Mucosa of stomach (tissue), 1 donor: ENCODE measurements at regions not wholly inside any gene's neighbourhood (a gene's known extent, or its start where the extent isn't known, plus 50 kb on each side); places are given as distances from the start of the nearest gene placed in this dataset.
"Not testable (repeated sequence)": the region's sequence is repeated elsewhere in the genome, so short reads cannot be mapped to it uniquely, and the experiment has no call there.

Source experiments
- H3K27me3 ChIP-seq: one replicate; pipeline ENCODE4 v1.7.0; 2013; ENCODE audit warnings: mild to moderate bottlenecking, low read length; ENCODE audit not compliant: control insufficient read depth, insufficient read depth
- H3K36me3 ChIP-seq: one replicate; pipeline ENCODE4 v1.7.0; 2013; ENCODE audit warnings: low read length; ENCODE audit not compliant: control insufficient read depth, insufficient read depth
- H3K4me1 ChIP-seq: one replicate; pipeline ENCODE4 v1.7.0; 2013; ENCODE audit warnings: mild to moderate bottlenecking, low read length; ENCODE audit not compliant: control insufficient read depth, insufficient read depth
- H3K4me3 ChIP-seq: one replicate; pipeline ENCODE4 v1.7.0; 2013; ENCODE audit warnings: low read length
- H3K9ac ChIP-seq: one replicate; pipeline ENCODE4 v1.7.0; 2013; ENCODE audit warnings: mild to moderate bottlenecking, low read length, moderate library complexity
- H3K9me3 ChIP-seq: one replicate; pipeline ENCODE4 v1.7.0; 2013; ENCODE audit warnings: mild to moderate bottlenecking, low read length, moderate library complexity; ENCODE audit not compliant: control insufficient read depth
- donor health status: Pancreatic carcinoma.

DNA sequence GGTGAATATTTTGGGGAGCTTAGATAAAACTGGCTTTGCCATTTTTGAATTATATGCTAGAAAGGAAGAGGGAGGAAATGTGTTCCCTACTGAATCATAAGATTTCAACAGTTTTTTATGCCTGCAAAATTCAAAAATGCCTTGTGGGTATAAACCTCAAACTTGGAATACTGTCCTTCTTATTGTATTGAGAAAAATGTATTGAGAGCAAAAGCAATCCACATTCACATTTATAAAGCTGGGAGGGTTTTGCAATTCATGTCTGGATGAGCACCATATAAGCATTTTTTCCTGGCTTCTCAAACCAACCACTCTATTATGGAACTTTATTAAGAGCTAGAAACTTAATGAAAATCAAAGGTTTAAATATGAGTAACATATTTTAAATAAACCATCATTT is 289.8 kb downstream of the PCDH7 start:
- Histone ChIP-seq H3K9ac (no peak overlapping the region), H3K4me1 (no peaks in the 10 kb centered on the region), H3K9me3 (no peaks in the 10 kb centered on the region), H3K36me3 (no peaks in the 10 kb centered on the region), H3K4me3 (no peak overlapping the region), H3K27me3 (no peaks in the 10 kb centered on the region)

DNA sequence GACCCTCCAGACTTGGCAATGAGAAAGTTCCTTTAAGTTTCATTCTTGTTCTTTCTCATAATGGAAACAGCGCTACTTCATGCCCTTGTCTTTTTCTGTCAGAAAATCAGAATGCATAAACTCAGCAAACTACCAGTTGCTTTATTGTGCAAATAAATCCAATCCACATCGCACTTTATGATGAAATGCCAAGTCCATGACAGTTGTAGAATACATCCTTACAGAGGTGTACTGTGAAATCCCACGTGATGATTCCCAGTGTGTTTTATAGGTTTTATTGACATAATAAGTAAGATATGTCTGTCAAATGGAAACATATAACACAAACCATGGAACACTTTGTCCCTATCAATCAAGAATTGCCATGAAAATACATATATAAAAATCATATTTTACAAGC is 295.0 kb downstream of the PCDH7 start:
- H3K9me3 ChIP-seq = no peaks in the 10 kb centered on the region

DNA sequence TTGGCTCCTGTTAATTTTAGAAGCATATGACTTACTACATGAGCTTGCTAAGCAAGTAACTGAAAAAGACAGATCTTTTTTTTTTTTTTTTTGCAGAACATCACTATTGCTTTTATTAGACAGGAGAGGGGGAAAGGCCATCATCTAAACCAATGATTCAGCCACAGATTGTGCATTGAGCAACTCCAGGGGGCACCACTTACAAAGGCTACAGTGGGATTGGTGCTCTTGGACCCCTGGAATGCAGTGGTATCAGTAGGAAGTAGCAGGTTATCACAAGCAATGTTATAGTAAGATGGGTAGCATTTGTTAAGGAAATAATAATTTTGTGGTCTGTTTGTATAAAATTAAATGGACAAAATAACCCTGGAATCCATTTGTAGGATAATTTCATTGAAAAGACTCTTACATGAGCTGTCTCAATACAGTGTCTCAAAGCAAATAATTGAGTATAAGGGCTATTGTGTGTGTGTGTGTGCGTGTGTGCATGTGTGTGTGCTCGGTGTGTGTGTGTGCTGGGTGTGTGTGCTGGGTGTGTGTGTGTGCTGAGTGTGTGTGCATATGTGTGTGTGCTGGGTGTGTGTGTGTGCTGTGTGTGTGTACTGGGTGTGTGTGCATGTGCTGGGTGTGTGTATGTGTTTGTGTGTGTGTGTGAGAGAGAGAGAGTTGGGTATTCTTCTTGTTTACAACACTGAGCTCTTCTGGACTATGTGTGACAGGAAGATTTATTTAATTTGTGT is 296.3 kb downstream of the PCDH7 start:
- Histone ChIP-seq H3K27me3 (no peaks in the 10 kb centered on the region), H3K9ac (no peak overlapping the region), H3K4me1 (no peaks in the 10 kb centered on the region), H3K36me3 (no peaks in the 10 kb centered on the region), H3K4me3 (no peak overlapping the region), H3K9me3 (no peaks in the 10 kb centered on the region)

More for the DNA sequence above, 295.0 kb downstream of the PCDH7 start:
- no peak overlapping the region for H3K9ac ChIP-seq
- no peaks in the 10 kb centered on the region for H3K4me1 ChIP-seq
- no peaks in the 10 kb centered on the region for H3K36me3 ChIP-seq
- no peaks in the 10 kb centered on the region for H3K27me3 ChIP-seq
- H3K4me3 ChIP-seq = no peak overlapping the region

DNA sequence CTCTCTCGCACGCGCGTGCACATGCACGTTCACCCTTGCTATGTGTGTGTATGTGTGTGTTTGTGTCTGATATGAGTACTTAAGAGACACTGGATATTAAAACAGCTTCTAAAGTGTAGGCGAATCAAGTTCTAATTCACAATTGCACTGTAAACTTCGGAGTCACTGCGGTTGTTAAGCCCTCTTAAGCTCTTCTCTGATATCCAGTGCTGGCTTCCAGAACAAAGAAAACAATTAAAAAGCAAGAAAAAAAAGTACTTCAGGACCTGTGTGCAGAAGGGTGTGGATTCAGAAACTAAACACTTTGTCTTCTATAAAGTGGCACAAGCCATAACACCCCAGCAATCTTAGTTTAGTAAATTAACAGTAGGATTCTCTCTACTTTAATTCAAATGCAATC is 300.2 kb downstream of the PCDH7 start:
- Histone ChIP-seq H3K4me1 (no peaks in the 10 kb centered on the region), H3K9ac (no peak overlapping the region), H3K27me3 (no peaks in the 10 kb centered on the region), H3K4me3 (no peak overlapping the region), H3K36me3 (no peaks in the 10 kb centered on the region), H3K9me3 (no peaks in the 10 kb centered on the region)

DNA sequence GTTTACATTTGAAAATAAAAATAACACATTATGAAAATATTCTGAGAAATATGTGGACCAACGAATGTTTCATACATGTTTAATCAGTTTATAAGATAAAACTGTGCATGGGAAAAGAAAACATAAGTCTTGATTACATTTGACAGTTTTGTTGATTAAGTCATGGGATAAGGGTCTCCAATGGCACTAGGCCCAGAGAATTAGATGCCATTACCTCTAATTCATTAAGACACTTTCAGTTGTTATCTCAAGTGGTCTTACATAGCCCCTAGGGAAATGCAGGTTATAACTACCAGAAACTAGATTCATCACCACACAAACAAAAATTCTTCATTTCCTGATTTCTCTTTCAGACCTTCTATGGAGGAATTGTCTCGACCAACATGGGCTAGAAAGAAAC is 300.8 kb downstream of the PCDH7 start:
- Histone ChIP-seq H3K9me3 (no peaks in the 10 kb centered on the region), H3K9ac (no peak overlapping the region), H3K27me3 (no peaks in the 10 kb centered on the region), H3K4me1 (no peaks in the 10 kb centered on the region), H3K36me3 (no peaks in the 10 kb centered on the region), H3K4me3 (no peak overlapping the region)

- Histone ChIP-seq H3K27me3 (no peaks in the 10 kb centered on the region), H3K9me3 (no peaks in the 10 kb centered on the region), H3K4me3 (peak overlapping the region; percentile 2), H3K9ac (no peak overlapping the region), H3K36me3 (no peaks in the 10 kb centered on the region), H3K4me1 (no peaks in the 10 kb centered on the region)
Measured at GRCh38 chr4:31022702-31023101, 302.5 kb downstream of the PCDH7 start.

- Histone ChIP-seq H3K9ac (no peak overlapping the region), H3K4me3 (peak overlapping the region; percentile 2), H3K36me3 (no peaks in the 10 kb centered on the region), H3K4me1 (no peaks in the 10 kb centered on the region), H3K9me3 (no peaks in the 10 kb centered on the region), H3K27me3 (no peaks in the 10 kb centered on the region)
Measured at GRCh38 chr4:31023109-31023508, 302.9 kb downstream of the PCDH7 start.

- no peak overlapping the region for H3K9ac ChIP-seq
- no peaks in the 10 kb centered on the region for H3K9me3 ChIP-seq
- no peaks in the 10 kb centered on the region for H3K36me3 ChIP-seq
- no peak overlapping the region for H3K4me3 ChIP-seq
- no peaks in the 10 kb centered on the region for H3K4me1 ChIP-seq
- no peaks in the 10 kb centered on the region for H3K27me3 ChIP-seq
Measured at GRCh38 chr4:31023742-31024141, 303.6 kb downstream of the PCDH7 start.

GRCh38 chr4:31024781-31025180 is 304.6 kb downstream of the PCDH7 start:
- H3K27me3 ChIP-seq, H3K4me3 ChIP-seq, H3K4me1 ChIP-seq, H3K36me3 ChIP-seq, H3K9ac ChIP-seq, H3K9me3 ChIP-seq: not testable (repeated sequence)

DNA sequence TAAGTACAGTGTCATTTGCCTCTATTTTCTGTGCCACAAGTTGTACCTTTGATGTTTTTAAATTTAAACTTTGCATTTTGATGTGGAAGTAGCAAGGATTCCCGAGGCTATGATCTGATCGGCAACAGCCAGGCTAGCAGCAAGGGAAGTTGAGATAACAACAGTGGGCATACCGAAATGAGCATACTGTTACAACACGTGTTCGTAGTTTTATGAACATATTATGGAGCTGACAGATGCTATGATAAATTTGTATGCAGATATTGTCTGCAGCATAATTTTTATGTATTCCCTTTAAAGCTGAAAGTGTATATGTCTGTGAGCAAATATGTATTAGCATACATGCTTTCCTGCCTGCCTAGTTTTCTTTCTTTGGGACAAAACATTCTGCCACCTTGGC is 306.1 kb downstream of the PCDH7 start:
- Histone ChIP-seq H3K4me1 (no peaks in the 10 kb centered on the region), H3K27me3 (no peaks in the 10 kb centered on the region), H3K9me3 (no peaks in the 10 kb centered on the region), H3K36me3 (no peaks in the 10 kb centered on the region), H3K4me3 (no peak overlapping the region), H3K9ac (no peak overlapping the region)

GRCh38 chr4:31034550-31034949 is 314.4 kb downstream of the PCDH7 start:
- Histone ChIP-seq H3K4me3 (no peak overlapping the region), H3K9me3 (no peaks in the 10 kb centered on the region), H3K36me3 (no peaks in the 10 kb centered on the region), H3K27me3 (no peaks in the 10 kb centered on the region), H3K4me1 (no peaks in the 10 kb centered on the region), H3K9ac (no peak overlapping the region)

GRCh38 chr4:31035761-31036160 is 315.6 kb downstream of the PCDH7 start:
- no peaks in the 10 kb centered on the region for H3K27me3 ChIP-seq
- no peaks in the 10 kb centered on the region for H3K4me1 ChIP-seq
- no peaks in the 10 kb centered on the region for H3K9me3 ChIP-seq
- no peaks in the 10 kb centered on the region for H3K36me3 ChIP-seq
- no peak overlapping the region for H3K4me3 ChIP-seq
- H3K9ac ChIP-seq = no peak overlapping the region

DNA sequence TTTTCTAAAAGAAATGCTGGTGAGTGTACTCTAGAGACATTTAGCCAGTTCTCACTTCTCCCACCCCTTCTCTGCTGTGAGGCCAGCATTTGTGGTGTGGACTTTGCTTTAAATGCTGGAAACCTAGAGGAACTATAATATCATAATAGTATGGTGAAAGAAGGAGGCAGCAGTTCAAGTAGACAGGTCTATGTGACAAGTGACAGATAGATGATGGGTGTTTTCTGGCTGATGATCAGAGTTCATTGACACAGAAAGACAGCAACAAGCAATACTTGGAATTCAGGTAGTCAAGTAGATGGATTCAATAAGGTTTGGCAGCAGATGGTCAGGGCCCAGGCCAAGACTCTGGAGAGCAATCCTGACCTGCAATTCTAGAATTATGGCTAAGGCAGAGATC is 317.5 kb downstream of the PCDH7 start:
- H3K4me3 ChIP-seq = no peak overlapping the region
- no peaks in the 10 kb centered on the region for H3K36me3 ChIP-seq
- no peaks in the 10 kb centered on the region for H3K9me3 ChIP-seq
- H3K27me3 ChIP-seq = no peaks in the 10 kb centered on the region
- H3K9ac ChIP-seq = no peak overlapping the region
- no peaks in the 10 kb centered on the region for H3K4me1 ChIP-seq
